ENCODE measurements at regions not wholly inside any gene's neighbourhood (a gene's known extent, or its start where the extent isn't known, plus 50 kb on each side); places are given as distances from the start of the nearest gene placed in this dataset.

GRCh38 chr14:101069666-101070362, 166.3 kb upstream of the RTL1 start:
- TF ChIP-seq CTCF (IDR thresholded peaks at IDR 0.05; ENCODE audit: insufficient read depth, low read depth, low read length) (no peak), EZH2 (IDR thresholded peaks at IDR 0.05; ENCODE audit: insufficient read depth, low read length) (no peak)

Measured in astrocyte (in vitro differentiated cells and primary cell).